IMR-90 (cell line): ENCODE measurements at regions not wholly inside any gene's neighbourhood (a gene's known extent, or its start where the extent isn't known, plus 50 kb on each side); places are given as distances from the start of the nearest gene placed in this dataset.

Experiments
- ATAC-seq: fragments of 200-7000 bp; cut with Tn5 transposase; 2 replicates; pipeline ENCODE4 v1.9.1; 2020; ENCODE audit warnings: low read depth, mild to moderate bottlenecking, moderate library complexity
- BruUV-seq: library from RNA; stranded (reverse); fragments of 400-500 nt; replicated peaks from 2 replicates; lab custom pipeline; 2021; lab: Mats Ljungman, UMichigan
- CTCF ChIA-PET: fragments of 300-600 bp; formaldehyde crosslinking; extraction: SDS; loops from one replicate; lab custom pipeline; 2021; ENCODE audit warnings: antibody characterized with exemption; lab: Yijun Ruan, JAX
- POLR2A ChIA-PET: fragments of 300-600 bp; sonication (Branson Sonifier 250); formaldehyde crosslinking; loops from one replicate; lab custom pipeline; 2022; ENCODE audit warnings: antibody characterized with exemption; ENCODE audit not compliant: unreplicated experiment; lab: Charles Lee
- DNase-seq: peaks from one replicate; pipeline ENCODE4 v3.0.0; 2013
- H2AFZ ChIP-seq: replicated peaks from 2 replicates; pipeline ENCODE3; 2013; ENCODE audit warnings: low read length, mild to moderate bottlenecking; ENCODE audit not compliant: poor library complexity
- H2AK5ac ChIP-seq: 2 replicates; pipeline ENCODE4 v1.6.1; 2013; ENCODE audit warnings: low read depth, low read length, inconsistent platforms
- H2AK9ac ChIP-seq: replicated peaks from 2 replicates; pipeline ENCODE3; 2013; ENCODE audit warnings: mild to moderate bottlenecking, low read depth, low read length, moderate library complexity; ENCODE audit not compliant: poor library complexity
- H2BK120ac ChIP-seq: 2 replicates; pipeline ENCODE4 v1.6.1; 2013; ENCODE audit warnings: low read depth, low read length, inconsistent platforms
- H2BK15ac ChIP-seq: 3 replicates; pipeline ENCODE4 v1.6.1; 2013; ENCODE audit warnings: low read depth, low read length, inconsistent platforms
- H2BK20ac ChIP-seq: 2 replicates; pipeline ENCODE4 v1.6.1; 2013; ENCODE audit warnings: low read depth, mild to moderate bottlenecking, inconsistent platforms, low read length, moderate library complexity
- H2BK5ac ChIP-seq: 2 replicates; pipeline ENCODE4 v1.6.1; 2013; ENCODE audit warnings: mild to moderate bottlenecking, low read depth, low read length, inconsistent platforms; ENCODE audit not compliant: poor library complexity, severe bottlenecking
- H3K14ac ChIP-seq: replicated peaks from 2 replicates; pipeline ENCODE4 v1.6.1; 2013; ENCODE audit warnings: low read depth, low read length, inconsistent platforms
- H3K18ac ChIP-seq: 2 replicates; pipeline ENCODE4 v1.6.1; 2013; ENCODE audit warnings: low read depth, low read length, control low read depth
- H3K23ac ChIP-seq: 2 replicates; pipeline ENCODE4 v1.6.1; 2013; ENCODE audit warnings: low read depth, low read length, inconsistent platforms
- H3K27ac ChIP-seq: 2 replicates; pipeline ENCODE4 v1.5.1; 2013; ENCODE audit warnings: mild to moderate bottlenecking, control low read depth, low read length; ENCODE audit not compliant: insufficient read depth
- H3K27me3 ChIP-seq: 2 replicates; pipeline ENCODE4 v1.6.1; 2013; ENCODE audit warnings: low read length; ENCODE audit not compliant: control insufficient read depth, insufficient read depth
- H3K36me3 ChIP-seq: 2 replicates; pipeline ENCODE4 v1.6.1; 2013; ENCODE audit warnings: low read length, mixed read lengths; ENCODE audit not compliant: control insufficient read depth, insufficient read depth
- H3K4ac ChIP-seq: 2 replicates; pipeline ENCODE4 v1.6.1; 2013; ENCODE audit warnings: low read depth, low read length, inconsistent platforms
- H3K4me1 ChIP-seq: 2 replicates; pipeline ENCODE4 v1.6.1; 2013; ENCODE audit warnings: low read length, mixed read lengths; ENCODE audit not compliant: control insufficient read depth, insufficient read depth
- H3K4me2 ChIP-seq: 2 replicates; pipeline ENCODE4 v1.6.1; 2013; ENCODE audit warnings: low read depth, mild to moderate bottlenecking, control low read depth, low read length, moderate library complexity
- H3K4me3 ChIP-seq: 2 replicates; pipeline ENCODE4 v1.5.1; 2013; ENCODE audit warnings: low read depth, mild to moderate bottlenecking, control low read depth, low read length, moderate library complexity; ENCODE audit not compliant: insufficient read depth
- H3K56ac ChIP-seq: 2 replicates; pipeline ENCODE4 v1.6.1; 2013; ENCODE audit warnings: low read length, inconsistent platforms; ENCODE audit not compliant: insufficient read depth; ENCODE audit errors: extremely low read depth
- H3K79me1 ChIP-seq, 2 experiments: 2 replicates each; pipeline ENCODE4 v1.6.1; 2013; ENCODE audit warnings: low read length in 2 of 2, inconsistent platforms in 1 of 2, low read depth in 1 of 2
- H3K9ac ChIP-seq: 2 replicates; pipeline ENCODE4 v1.6.1; 2013; ENCODE audit warnings: low read depth, low read length, control low read depth
- H3K9me1 ChIP-seq: 2 replicates; pipeline ENCODE4 v1.6.1; 2013; ENCODE audit warnings: low read length, inconsistent platforms; ENCODE audit not compliant: insufficient read depth
- H3K9me3 ChIP-seq: 2 replicates; pipeline ENCODE4 v1.6.1; 2013; ENCODE audit warnings: low read length; ENCODE audit not compliant: control insufficient read depth, insufficient read depth
- H4K20me1 ChIP-seq: 2 replicates; pipeline ENCODE4 v1.6.1; 2013; ENCODE audit warnings: low read length, inconsistent platforms; ENCODE audit not compliant: insufficient read depth
- H4K5ac ChIP-seq: 2 replicates; pipeline ENCODE4 v1.6.1; 2013; ENCODE audit warnings: mild to moderate bottlenecking, low read depth, low read length, control low read depth
- H4K8ac ChIP-seq, 2 experiments: 2 replicates each; pipeline ENCODE4 v1.6.1; 2013; ENCODE audit warnings: low read depth in 2 of 2, low read length in 2 of 2, control low read depth in 1 of 2, inconsistent platforms in 1 of 2
- H4K91ac ChIP-seq: 2 replicates; pipeline ENCODE4 v1.6.1; 2013; ENCODE audit warnings: low read depth, low read length, inconsistent platforms; ENCODE audit not compliant: insufficient read depth
- POLR2A ChIP-seq: IDR thresholded peaks from 2 replicates; pipeline ENCODE4 v1.6.1; 2012; ENCODE audit warnings: mild to moderate bottlenecking, low read depth, low read length
- SMC3 ChIP-seq: fragments of 150-350 bp; IDR thresholded peaks from 2 replicates; pipeline ENCODE4 v1.6.1; 2016; ENCODE audit warnings: low read depth, mild to moderate bottlenecking, antibody characterized with exemption, low read length, moderate library complexity
- WGBS, 2 experiments: methylation state at CpG; one replicate each; pipeline versions ENCODE4 v1.1.5 to v1.1.7; 2013; ENCODE audit warnings: missing lambda C conversion rate in 2 of 2; ENCODE audit not compliant: insufficient read length in 1 of 2; ENCODE audit errors: extremely low coverage in 2 of 2; 5-methylcytosine and 5-hydroxymethylcytosine counted together
- dilution Hi-C: fragments of 300-500 bp; cut with HindIII; formaldehyde crosslinking; loops from one replicate; pipeline ENCODE4 v1.14.3; 2018; ENCODE audit warnings: low sequenced_read_pairs; ENCODE audit not compliant: unreplicated experiment
- in situ Hi-C: fragments of 300-500 bp; cut with MboI; formaldehyde crosslinking; loops from 3 replicates; pipeline ENCODE4 v1.14.3; 2019; ENCODE audit warnings: low sequenced_read_pairs, inconsistent platforms, mixed read lengths
- intact Hi-C: fragments of 100-400 bp; cut with micrococcal nuclease; formaldehyde crosslinking; loops from 2 replicates; pipeline ENCODE4 v1.10.0; 2022
- TF ChIP-seq, protein P1 (sequence below): conservative IDR thresholded peaks from 2 replicates; pipeline ENCODE4 v1.5.1; 2012; ENCODE audit warnings: mild to moderate bottlenecking, low read depth, low read length, improper control_type of control experiment

DNA sequence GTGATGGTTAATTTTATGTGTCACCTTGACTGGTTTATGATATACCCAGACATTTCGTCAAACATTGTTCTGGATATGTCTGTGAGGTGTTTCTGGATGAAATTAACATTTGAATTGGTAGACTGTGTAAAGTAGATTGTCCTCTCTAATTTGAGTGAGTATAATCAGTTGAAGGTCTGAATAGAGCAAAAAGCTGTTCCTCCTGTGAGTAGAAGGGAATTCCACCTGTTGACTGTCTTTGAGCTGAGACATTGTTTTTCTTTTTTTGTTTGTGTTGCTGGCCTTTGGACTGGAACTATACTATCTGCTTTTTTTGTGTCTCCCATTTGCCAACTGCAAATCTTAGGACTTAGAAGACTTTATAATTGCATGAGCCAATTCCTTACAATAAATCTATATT, 920.9 kb upstream of the LRFN5 start:
- Histone ChIP-seq H3K18ac (no peak overlapping the region), H3K36me3 (no peaks in the 10 kb centered on the region), H3K9ac (no peak overlapping the region), H3K23ac (no peak overlapping the region), H3K56ac (no peak overlapping the region), H4K20me1 (no peaks in the 10 kb centered on the region), H2BK15ac (no peak overlapping the region), H3K9me3 (peaks cover 7% of the 10 kb centered on the region), H3K4me2 (no peak overlapping the region), H3K27ac (no peak overlapping the region), H3K4ac (no peak overlapping the region), H4K8ac (no peak overlapping the region), H2AFZ (no peak overlapping the region), H2AK5ac (no peak overlapping the region), H3K27me3 (no peaks in the 10 kb centered on the region), H2BK120ac (no peak overlapping the region), H4K5ac (no peak overlapping the region), H2AK9ac (no peak overlapping the region), H3K4me3 (no peak overlapping the region), H3K4me1 (no peaks in the 10 kb centered on the region), H4K91ac (no peak overlapping the region), H2BK5ac (no peak overlapping the region), H2BK20ac (no peak overlapping the region), H3K9me1 (no peaks in the 10 kb centered on the region), H3K14ac (no peak overlapping the region), H3K79me1 (no peaks in the 10 kb centered on the region)
- in situ Hi-C loops, result no loop called here
- intact Hi-C loops, result no loop called here
- BruUV-seq, result no TSS peak
- ATAC-seq (no peak), DNase-seq (no peak)
- CTCF ChIA-PET, result no interaction called here
- POLR2A ChIA-PET, result no interaction called here
- WGBS, 2 experiments, result 0% methylated on average over 1 of the region's 1 CpG; no CpG with 5 or more reads in 1 of the 2 experiments
- TF ChIP-seq, protein P1, sequence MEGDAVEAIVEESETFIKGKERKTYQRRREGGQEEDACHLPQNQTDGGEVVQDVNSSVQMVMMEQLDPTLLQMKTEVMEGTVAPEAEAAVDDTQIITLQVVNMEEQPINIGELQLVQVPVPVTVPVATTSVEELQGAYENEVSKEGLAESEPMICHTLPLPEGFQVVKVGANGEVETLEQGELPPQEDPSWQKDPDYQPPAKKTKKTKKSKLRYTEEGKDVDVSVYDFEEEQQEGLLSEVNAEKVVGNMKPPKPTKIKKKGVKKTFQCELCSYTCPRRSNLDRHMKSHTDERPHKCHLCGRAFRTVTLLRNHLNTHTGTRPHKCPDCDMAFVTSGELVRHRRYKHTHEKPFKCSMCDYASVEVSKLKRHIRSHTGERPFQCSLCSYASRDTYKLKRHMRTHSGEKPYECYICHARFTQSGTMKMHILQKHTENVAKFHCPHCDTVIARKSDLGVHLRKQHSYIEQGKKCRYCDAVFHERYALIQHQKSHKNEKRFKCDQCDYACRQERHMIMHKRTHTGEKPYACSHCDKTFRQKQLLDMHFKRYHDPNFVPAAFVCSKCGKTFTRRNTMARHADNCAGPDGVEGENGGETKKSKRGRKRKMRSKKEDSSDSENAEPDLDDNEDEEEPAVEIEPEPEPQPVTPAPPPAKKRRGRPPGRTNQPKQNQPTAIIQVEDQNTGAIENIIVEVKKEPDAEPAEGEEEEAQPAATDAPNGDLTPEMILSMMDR, result no peak
- TF ChIP-seq POLR2A (no peak), SMC3 (no peak)
- dilution Hi-C loops, result no loop called here
